WTC11 (cell line): ENCODE measurements at regions not wholly inside any gene's neighbourhood (a gene's known extent, or its start where the extent isn't known, plus 50 kb on each side); places are given as distances from the start of the nearest gene placed in this dataset.

Source experiments
- ATAC-seq: fragments of 200-7000 bp; cut with Tn5 transposase; 2 replicates; pipeline ENCODE4 v1.10.0; 2021; ENCODE audit warnings: mild to moderate bottlenecking, moderate library complexity
- CTCF ChIA-PET: fragments of 300-600 bp; sonication (Branson Sonifier 250); formaldehyde crosslinking; loops from one replicate; lab custom pipeline; 2021; ENCODE audit warnings: antibody characterized with exemption; lab: Charles Lee
- POLR2A ChIA-PET: fragments of 350-600 bp; sonication (Branson Sonifier 250); formaldehyde crosslinking; loops from one replicate; lab custom pipeline; 2021; ENCODE audit warnings: antibody characterized with exemption; lab: Charles Lee
- DNase-seq: peaks from one replicate; pipeline ENCODE4 v3.0.0; 2021; ENCODE audit warnings: low spot score
- H3K27ac Mint-ChIP-seq: 2 replicates; pipeline ENCODE4 v1.8.0; 2021; ENCODE audit warnings: mixed read lengths
- H3K27me3 Mint-ChIP-seq: 2 replicates; pipeline ENCODE4 v1.8.0; 2021; ENCODE audit warnings: low read depth, mild to moderate bottlenecking, moderate library complexity, mixed read lengths
- H3K36me3 Mint-ChIP-seq: 2 replicates; pipeline ENCODE4 v1.8.0; 2021; ENCODE audit warnings: mixed read lengths
- H3K4me1 Mint-ChIP-seq: 2 replicates; pipeline ENCODE4 v1.8.0; 2022; ENCODE audit warnings: mixed read lengths
- H3K4me3 Mint-ChIP-seq: 2 replicates; pipeline ENCODE4 v1.8.0; 2021; ENCODE audit warnings: mild to moderate bottlenecking, moderate library complexity, mixed read lengths
- H3K9me3 Mint-ChIP-seq: 2 replicates; pipeline ENCODE4 v1.8.0; 2021; ENCODE audit warnings: mixed read lengths
- CBFB ChIP-seq: sonication (generic); formaldehyde crosslinking; IDR thresholded peaks from 2 replicates; pipeline ENCODE4 v1.8.1; 2022; ENCODE audit warnings: mild to moderate bottlenecking, low read depth, missing genetic modification reagents
- CREB1 ChIP-seq: sonication (generic); formaldehyde crosslinking; IDR thresholded peaks from 2 replicates; pipeline ENCODE4 v1.8.0; 2023; ENCODE audit warnings: mild to moderate bottlenecking, missing genetic modification reagents
- CREM ChIP-seq: sonication (generic); formaldehyde crosslinking; IDR thresholded peaks from 2 replicates; pipeline ENCODE4 v1.8.1; 2022; ENCODE audit warnings: mild to moderate bottlenecking, missing genetic modification reagents, moderate library complexity
- RELA ChIP-seq: sonication (generic); formaldehyde crosslinking; IDR thresholded peaks from 2 replicates; pipeline ENCODE4 v1.8.1; 2022; ENCODE audit warnings: missing genetic modification reagents, mild to moderate bottlenecking, borderline replicate concordance
- SMAD4 ChIP-seq: sonication (generic); formaldehyde crosslinking; IDR thresholded peaks from 2 replicates; pipeline ENCODE4 v1.8.0; 2022; ENCODE audit warnings: mild to moderate bottlenecking, missing genetic modification reagents
- ZNF396 ChIP-seq: fragments of 250-450 bp; sonication (Bioruptor Pico); IDR thresholded peaks from 2 replicates; pipeline ENCODE4 v1.8.0; 2021; ENCODE audit warnings: mild to moderate bottlenecking, moderate library complexity, borderline replicate concordance
- ZNF423 ChIP-seq: fragments of 250-450 bp; sonication (Bioruptor Pico); IDR thresholded peaks from 2 replicates; pipeline ENCODE4 v2.1.2; 2022; ENCODE audit warnings: mild to moderate bottlenecking, moderate library complexity
- TF ChIP-seq, protein P1 (sequence below): fragments of 250-450 bp; sonication (Bioruptor Pico); IDR thresholded peaks from 2 replicates; pipeline ENCODE4 v1.9.0; 2021; ENCODE audit warnings: mild to moderate bottlenecking, borderline replicate concordance
- TF ChIP-seq, protein P2 (sequence below): sonication (generic); formaldehyde crosslinking; IDR thresholded peaks from 2 replicates; pipeline ENCODE4 v1.8.0; 2022; ENCODE audit warnings: missing genetic modification reagents
- TF ChIP-seq, protein P3 (sequence below): fragments of 250-450 bp; sonication (Bioruptor Pico); IDR thresholded peaks from 2 replicates; pipeline ENCODE4 v1.9.0; 2021; ENCODE audit warnings: mild to moderate bottlenecking
- TF ChIP-seq, protein P4 (sequence below): sonication (generic); formaldehyde crosslinking; IDR thresholded peaks from 2 replicates; pipeline ENCODE4 v1.8.0; 2023; ENCODE audit warnings: mild to moderate bottlenecking, missing genetic modification reagents
- TF ChIP-seq, protein P5 (sequence below): fragments of 200-600 bp; IDR thresholded peaks from 2 replicates; pipeline ENCODE4 v1.8.0; 2022; ENCODE audit warnings: antibody characterized with exemption

DNA sequence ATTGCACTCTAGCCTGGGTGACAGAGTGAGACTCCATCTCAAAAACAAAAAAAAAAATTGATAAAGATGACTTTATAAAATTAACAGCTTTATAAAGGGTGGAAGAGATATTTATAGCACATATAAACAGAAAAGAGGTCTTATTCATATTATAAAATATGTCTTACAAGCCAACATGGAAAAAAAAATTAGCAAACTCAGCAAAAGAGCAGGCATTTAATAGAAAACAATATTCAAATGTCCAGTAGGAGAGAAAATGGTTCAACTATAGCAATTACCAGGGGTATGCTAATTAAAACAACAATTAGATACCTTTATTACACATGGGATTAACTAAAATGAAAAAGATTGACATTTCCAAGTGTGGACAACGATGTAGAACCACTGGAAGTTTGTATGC, 929.1 kb downstream of the REEP3 start:
- peaks cover 32% of the 10 kb centered on the region for H3K9me3 Mint-ChIP-seq
- H3K4me3 Mint-ChIP-seq: no peak overlapping the region
- H3K36me3 Mint-ChIP-seq: peaks cover 18% of the 10 kb centered on the region
- H3K27ac Mint-ChIP-seq: no peak overlapping the region
- no peak for ATAC-seq
- H3K27me3 Mint-ChIP-seq: no peaks in the 10 kb centered on the region
- POLR2A ChIA-PET: no interaction called here
- TF ChIP-seq SMAD4 (CRISPR knock-in tag): no peak
- TF ChIP-seq, all 79 proteins: peak for 0
- DNase-seq: no peak
- no peaks in the 10 kb centered on the region for H3K4me1 Mint-ChIP-seq
- CTCF ChIA-PET: interaction anchor here (1.2 kb wide), 1 partner anchor 409 kb away, joined by 3 read pairs; no protein-coding TSS in a partner anchor

DNA sequence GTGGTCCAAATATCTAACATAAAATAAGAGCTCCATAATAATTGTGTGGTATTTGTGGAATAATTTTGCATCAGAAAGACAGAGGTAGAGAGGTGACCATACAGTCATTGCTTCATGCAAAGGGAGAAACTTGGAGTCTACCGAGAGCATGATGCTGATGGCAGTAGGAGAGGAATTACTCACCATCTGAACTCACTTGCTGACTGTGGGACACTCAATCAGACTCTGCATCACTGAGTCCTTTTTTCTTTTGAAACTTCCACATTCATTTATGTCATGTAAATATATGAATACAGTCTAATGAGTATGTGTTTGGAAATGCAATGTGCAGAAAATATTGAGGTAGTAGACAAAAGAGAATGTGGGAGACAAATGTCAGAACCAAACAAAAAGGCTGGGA, 933.8 kb downstream of the REEP3 start:
- H3K9me3 Mint-ChIP-seq: peaks cover 34% of the 10 kb centered on the region
- no peaks in the 10 kb centered on the region for H3K27me3 Mint-ChIP-seq
- ATAC-seq: no peak
- H3K4me3 Mint-ChIP-seq: no peak overlapping the region
- H3K27ac Mint-ChIP-seq: no peak overlapping the region
- POLR2A ChIA-PET: no interaction called here
- H3K4me1 Mint-ChIP-seq: no peaks in the 10 kb centered on the region
- TF ChIP-seq, protein P1, sequence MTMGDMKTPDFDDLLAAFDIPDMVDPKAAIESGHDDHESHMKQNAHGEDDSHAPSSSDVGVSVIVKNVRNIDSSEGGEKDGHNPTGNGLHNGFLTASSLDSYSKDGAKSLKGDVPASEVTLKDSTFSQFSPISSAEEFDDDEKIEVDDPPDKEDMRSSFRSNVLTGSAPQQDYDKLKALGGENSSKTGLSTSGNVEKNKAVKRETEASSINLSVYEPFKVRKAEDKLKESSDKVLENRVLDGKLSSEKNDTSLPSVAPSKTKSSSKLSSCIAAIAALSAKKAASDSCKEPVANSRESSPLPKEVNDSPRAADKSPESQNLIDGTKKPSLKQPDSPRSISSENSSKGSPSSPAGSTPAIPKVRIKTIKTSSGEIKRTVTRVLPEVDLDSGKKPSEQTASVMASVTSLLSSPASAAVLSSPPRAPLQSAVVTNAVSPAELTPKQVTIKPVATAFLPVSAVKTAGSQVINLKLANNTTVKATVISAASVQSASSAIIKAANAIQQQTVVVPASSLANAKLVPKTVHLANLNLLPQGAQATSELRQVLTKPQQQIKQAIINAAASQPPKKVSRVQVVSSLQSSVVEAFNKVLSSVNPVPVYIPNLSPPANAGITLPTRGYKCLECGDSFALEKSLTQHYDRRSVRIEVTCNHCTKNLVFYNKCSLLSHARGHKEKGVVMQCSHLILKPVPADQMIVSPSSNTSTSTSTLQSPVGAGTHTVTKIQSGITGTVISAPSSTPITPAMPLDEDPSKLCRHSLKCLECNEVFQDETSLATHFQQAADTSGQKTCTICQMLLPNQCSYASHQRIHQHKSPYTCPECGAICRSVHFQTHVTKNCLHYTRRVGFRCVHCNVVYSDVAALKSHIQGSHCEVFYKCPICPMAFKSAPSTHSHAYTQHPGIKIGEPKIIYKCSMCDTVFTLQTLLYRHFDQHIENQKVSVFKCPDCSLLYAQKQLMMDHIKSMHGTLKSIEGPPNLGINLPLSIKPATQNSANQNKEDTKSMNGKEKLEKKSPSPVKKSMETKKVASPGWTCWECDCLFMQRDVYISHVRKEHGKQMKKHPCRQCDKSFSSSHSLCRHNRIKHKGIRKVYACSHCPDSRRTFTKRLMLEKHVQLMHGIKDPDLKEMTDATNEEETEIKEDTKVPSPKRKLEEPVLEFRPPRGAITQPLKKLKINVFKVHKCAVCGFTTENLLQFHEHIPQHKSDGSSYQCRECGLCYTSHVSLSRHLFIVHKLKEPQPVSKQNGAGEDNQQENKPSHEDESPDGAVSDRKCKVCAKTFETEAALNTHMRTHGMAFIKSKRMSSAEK (CRISPR knock-in tag): no peak
- no peak for TF ChIP-seq CBFB (CRISPR knock-in tag)
- TF ChIP-seq, protein P2, sequence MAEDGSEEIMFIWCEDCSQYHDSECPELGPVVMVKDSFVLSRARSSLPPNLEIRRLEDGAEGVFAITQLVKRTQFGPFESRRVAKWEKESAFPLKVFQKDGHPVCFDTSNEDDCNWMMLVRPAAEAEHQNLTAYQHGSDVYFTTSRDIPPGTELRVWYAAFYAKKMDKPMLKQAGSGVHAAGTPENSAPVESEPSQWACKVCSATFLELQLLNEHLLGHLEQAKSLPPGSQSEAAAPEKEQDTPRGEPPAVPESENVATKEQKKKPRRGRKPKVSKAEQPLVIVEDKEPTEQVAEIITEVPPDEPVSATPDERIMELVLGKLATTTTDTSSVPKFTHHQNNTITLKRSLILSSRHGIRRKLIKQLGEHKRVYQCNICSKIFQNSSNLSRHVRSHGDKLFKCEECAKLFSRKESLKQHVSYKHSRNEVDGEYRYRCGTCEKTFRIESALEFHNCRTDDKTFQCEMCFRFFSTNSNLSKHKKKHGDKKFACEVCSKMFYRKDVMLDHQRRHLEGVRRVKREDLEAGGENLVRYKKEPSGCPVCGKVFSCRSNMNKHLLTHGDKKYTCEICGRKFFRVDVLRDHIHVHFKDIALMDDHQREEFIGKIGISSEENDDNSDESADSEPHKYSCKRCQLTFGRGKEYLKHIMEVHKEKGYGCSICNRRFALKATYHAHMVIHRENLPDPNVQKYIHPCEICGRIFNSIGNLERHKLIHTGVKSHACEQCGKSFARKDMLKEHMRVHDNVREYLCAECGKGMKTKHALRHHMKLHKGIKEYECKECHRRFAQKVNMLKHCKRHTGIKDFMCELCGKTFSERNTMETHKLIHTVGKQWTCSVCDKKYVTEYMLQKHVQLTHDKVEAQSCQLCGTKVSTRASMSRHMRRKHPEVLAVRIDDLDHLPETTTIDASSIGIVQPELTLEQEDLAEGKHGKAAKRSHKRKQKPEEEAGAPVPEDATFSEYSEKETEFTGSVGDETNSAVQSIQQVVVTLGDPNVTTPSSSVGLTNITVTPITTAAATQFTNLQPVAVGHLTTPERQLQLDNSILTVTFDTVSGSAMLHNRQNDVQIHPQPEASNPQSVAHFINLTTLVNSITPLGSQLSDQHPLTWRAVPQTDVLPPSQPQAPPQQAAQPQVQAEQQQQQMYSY: no peak
- TF ChIP-seq, protein P3, sequence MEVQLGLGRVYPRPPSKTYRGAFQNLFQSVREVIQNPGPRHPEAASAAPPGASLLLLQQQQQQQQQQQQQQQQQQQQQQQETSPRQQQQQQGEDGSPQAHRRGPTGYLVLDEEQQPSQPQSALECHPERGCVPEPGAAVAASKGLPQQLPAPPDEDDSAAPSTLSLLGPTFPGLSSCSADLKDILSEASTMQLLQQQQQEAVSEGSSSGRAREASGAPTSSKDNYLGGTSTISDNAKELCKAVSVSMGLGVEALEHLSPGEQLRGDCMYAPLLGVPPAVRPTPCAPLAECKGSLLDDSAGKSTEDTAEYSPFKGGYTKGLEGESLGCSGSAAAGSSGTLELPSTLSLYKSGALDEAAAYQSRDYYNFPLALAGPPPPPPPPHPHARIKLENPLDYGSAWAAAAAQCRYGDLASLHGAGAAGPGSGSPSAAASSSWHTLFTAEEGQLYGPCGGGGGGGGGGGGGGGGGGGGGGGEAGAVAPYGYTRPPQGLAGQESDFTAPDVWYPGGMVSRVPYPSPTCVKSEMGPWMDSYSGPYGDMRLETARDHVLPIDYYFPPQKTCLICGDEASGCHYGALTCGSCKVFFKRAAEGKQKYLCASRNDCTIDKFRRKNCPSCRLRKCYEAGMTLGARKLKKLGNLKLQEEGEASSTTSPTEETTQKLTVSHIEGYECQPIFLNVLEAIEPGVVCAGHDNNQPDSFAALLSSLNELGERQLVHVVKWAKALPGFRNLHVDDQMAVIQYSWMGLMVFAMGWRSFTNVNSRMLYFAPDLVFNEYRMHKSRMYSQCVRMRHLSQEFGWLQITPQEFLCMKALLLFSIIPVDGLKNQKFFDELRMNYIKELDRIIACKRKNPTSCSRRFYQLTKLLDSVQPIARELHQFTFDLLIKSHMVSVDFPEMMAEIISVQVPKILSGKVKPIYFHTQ (CRISPR knock-in tag): no peak
- no peak for TF ChIP-seq ZNF396 (CRISPR knock-in tag)
- TF ChIP-seq, protein P4, sequence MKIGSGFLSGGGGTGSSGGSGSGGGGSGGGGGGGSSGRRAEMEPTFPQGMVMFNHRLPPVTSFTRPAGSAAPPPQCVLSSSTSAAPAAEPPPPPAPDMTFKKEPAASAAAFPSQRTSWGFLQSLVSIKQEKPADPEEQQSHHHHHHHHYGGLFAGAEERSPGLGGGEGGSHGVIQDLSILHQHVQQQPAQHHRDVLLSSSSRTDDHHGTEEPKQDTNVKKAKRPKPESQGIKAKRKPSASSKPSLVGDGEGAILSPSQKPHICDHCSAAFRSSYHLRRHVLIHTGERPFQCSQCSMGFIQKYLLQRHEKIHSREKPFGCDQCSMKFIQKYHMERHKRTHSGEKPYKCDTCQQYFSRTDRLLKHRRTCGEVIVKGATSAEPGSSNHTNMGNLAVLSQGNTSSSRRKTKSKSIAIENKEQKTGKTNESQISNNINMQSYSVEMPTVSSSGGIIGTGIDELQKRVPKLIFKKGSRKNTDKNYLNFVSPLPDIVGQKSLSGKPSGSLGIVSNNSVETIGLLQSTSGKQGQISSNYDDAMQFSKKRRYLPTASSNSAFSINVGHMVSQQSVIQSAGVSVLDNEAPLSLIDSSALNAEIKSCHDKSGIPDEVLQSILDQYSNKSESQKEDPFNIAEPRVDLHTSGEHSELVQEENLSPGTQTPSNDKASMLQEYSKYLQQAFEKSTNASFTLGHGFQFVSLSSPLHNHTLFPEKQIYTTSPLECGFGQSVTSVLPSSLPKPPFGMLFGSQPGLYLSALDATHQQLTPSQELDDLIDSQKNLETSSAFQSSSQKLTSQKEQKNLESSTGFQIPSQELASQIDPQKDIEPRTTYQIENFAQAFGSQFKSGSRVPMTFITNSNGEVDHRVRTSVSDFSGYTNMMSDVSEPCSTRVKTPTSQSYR (CRISPR knock-in tag): no peak
- TF ChIP-seq CREM: no peak
- no peak for TF ChIP-seq CREB1 (CRISPR knock-in tag)
- TF ChIP-seq RELA (CRISPR knock-in tag): no peak
- TF ChIP-seq, protein P5, sequence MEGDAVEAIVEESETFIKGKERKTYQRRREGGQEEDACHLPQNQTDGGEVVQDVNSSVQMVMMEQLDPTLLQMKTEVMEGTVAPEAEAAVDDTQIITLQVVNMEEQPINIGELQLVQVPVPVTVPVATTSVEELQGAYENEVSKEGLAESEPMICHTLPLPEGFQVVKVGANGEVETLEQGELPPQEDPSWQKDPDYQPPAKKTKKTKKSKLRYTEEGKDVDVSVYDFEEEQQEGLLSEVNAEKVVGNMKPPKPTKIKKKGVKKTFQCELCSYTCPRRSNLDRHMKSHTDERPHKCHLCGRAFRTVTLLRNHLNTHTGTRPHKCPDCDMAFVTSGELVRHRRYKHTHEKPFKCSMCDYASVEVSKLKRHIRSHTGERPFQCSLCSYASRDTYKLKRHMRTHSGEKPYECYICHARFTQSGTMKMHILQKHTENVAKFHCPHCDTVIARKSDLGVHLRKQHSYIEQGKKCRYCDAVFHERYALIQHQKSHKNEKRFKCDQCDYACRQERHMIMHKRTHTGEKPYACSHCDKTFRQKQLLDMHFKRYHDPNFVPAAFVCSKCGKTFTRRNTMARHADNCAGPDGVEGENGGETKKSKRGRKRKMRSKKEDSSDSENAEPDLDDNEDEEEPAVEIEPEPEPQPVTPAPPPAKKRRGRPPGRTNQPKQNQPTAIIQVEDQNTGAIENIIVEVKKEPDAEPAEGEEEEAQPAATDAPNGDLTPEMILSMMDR: no peak
- no peak for TF ChIP-seq ZNF423 (CRISPR knock-in tag)
- H3K36me3 Mint-ChIP-seq: peaks cover 18% of the 10 kb centered on the region
- CTCF ChIA-PET: no interaction called here
- DNase-seq: no peak
